ENCODE measurements at regions not wholly inside any gene's neighbourhood (a gene's known extent, or its start where the extent isn't known, plus 50 kb on each side); places are given as distances from the start of the nearest gene placed in this dataset.

GRCh38 chr13:111423168-111423785 is 102.8 kb downstream of the TEX29 start:
- TF ChIP-seq, protein P1, sequence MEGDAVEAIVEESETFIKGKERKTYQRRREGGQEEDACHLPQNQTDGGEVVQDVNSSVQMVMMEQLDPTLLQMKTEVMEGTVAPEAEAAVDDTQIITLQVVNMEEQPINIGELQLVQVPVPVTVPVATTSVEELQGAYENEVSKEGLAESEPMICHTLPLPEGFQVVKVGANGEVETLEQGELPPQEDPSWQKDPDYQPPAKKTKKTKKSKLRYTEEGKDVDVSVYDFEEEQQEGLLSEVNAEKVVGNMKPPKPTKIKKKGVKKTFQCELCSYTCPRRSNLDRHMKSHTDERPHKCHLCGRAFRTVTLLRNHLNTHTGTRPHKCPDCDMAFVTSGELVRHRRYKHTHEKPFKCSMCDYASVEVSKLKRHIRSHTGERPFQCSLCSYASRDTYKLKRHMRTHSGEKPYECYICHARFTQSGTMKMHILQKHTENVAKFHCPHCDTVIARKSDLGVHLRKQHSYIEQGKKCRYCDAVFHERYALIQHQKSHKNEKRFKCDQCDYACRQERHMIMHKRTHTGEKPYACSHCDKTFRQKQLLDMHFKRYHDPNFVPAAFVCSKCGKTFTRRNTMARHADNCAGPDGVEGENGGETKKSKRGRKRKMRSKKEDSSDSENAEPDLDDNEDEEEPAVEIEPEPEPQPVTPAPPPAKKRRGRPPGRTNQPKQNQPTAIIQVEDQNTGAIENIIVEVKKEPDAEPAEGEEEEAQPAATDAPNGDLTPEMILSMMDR (IDR thresholded peaks at IDR 0.05; ENCODE audit: low read length) = no peak
- TF ChIP-seq EZH2 (optimal IDR thresholded peaks at IDR 0.05; ENCODE audit: low read depth, low read length) (no peak), EZH2phosphoT487 (IDR thresholded peaks at IDR 0.05; ENCODE audit: low read length) (no peak)
